CD4-positive, CD25-positive, alpha-beta regulatory T cell (primary cell): ENCODE measurements at regions not wholly inside any gene's neighbourhood (a gene's known extent, or its start where the extent isn't known, plus 50 kb on each side); places are given as distances from the start of the nearest gene placed in this dataset.

Source experiments
- ATAC-seq, 2 donors: fragments of 150-1000 bp; cut with Tn5 transposase; one replicate each; pipeline ENCODE4 v1.10.0; 2021; ENCODE audit warnings: low read depth in 2 of 2, moderate number of reproducible peaks in 2 of 2, moderate library complexity in 1 of 2
- DNase-seq, 3 donors: peaks; one replicate each; pipeline versions ENCODE4 v3.0.0 to v3.0.0-alpha.2; 2012 to 2022; ENCODE audit warnings: mixed read lengths in 1 of 3
- H3K27ac ChIP-seq: one replicate; pipeline ENCODE4 v1.7.0; 2013; ENCODE audit warnings: mild to moderate bottlenecking, low read length; ENCODE audit not compliant: insufficient read depth, poor library complexity, severe bottlenecking
- H3K27me3 ChIP-seq: one replicate; pipeline ENCODE4 v1.7.0; 2013; ENCODE audit warnings: low read length; ENCODE audit not compliant: control insufficient read depth, insufficient read depth
- H3K36me3 ChIP-seq: one replicate; pipeline ENCODE4 v1.7.0; 2013; ENCODE audit warnings: mild to moderate bottlenecking, low read length, moderate library complexity; ENCODE audit not compliant: control insufficient read depth, insufficient read depth
- H3K4me1 ChIP-seq: 2 replicates; pipeline ENCODE4 v1.7.0; 2013; ENCODE audit warnings: mild to moderate bottlenecking, low read length; ENCODE audit not compliant: insufficient read depth, control insufficient read depth, poor library complexity, severe bottlenecking
- H3K4me3 ChIP-seq: one replicate; pipeline ENCODE4 v1.7.0; 2013; ENCODE audit warnings: low read depth, mild to moderate bottlenecking, low read length, moderate library complexity
- H3K9me3 ChIP-seq, 2 experiments: 1 replicate in 1 of 2; 2 replicates in 1 of 2; pipeline ENCODE4 v1.7.0; 2013; ENCODE audit warnings: low read length in 2 of 2, mild to moderate bottlenecking in 1 of 2, moderate library complexity in 1 of 2; ENCODE audit not compliant: control insufficient read depth in 2 of 2
- H3K27ac Mint-ChIP-seq, 3 donors: one replicate each; pipeline ENCODE4 v1.8.0; 2020 to 2022; ENCODE audit warnings: mild to moderate bottlenecking in 3 of 3, mixed read lengths in 3 of 3, moderate library complexity in 2 of 3
- H3K27me3 Mint-ChIP-seq: one replicate; pipeline ENCODE4 v1.8.0; 2022; ENCODE audit warnings: mild to moderate bottlenecking, mixed read lengths
- H3K36me3 Mint-ChIP-seq: one replicate; pipeline ENCODE4 v1.8.0; 2020; ENCODE audit warnings: mixed read lengths
- H3K4me1 Mint-ChIP-seq, 4 donors: one replicate each; pipeline ENCODE4 v1.8.0; 2020 to 2022; ENCODE audit warnings: mixed read lengths in 4 of 4, mild to moderate bottlenecking in 1 of 4
- H3K4me3 Mint-ChIP-seq, 4 donors: one replicate each; pipeline ENCODE4 v1.8.0; 2020 to 2022; ENCODE audit warnings: mild to moderate bottlenecking in 4 of 4, mixed read lengths in 4 of 4, moderate library complexity in 3 of 4
- H3K9me3 Mint-ChIP-seq, 7 donors: one replicate each; pipeline ENCODE4 v1.8.0; 2020 to 2022; ENCODE audit warnings: mixed read lengths in 7 of 7, mild to moderate bottlenecking in 3 of 7, moderate library complexity in 2 of 7

GRCh38 chr11:33567004-33567403 is 133.6 kb downstream of the C11orf91 start:
- H3K4me3 Mint-ChIP-seq = no peak overlapping the region
- H3K36me3 Mint-ChIP-seq = no peaks in the 10 kb centered on the region
- Histone ChIP-seq H3K27me3 (no peaks in the 10 kb centered on the region), H3K36me3 (no peaks in the 10 kb centered on the region), H3K4me3 (no peak overlapping the region), H3K4me1 (no peaks in the 10 kb centered on the region), H3K27ac (no peak overlapping the region), H3K9me3 (no peaks in the 10 kb centered on the region)
- H3K4me1 Mint-ChIP-seq = no peaks in the 10 kb centered on the region
- peaks cover 16% of the 10 kb centered on the region for H3K27me3 Mint-ChIP-seq
- peaks cover 0 to 4% (median 0%) of the 10 kb centered on the region in 7 donors for H3K9me3 Mint-ChIP-seq
- ATAC-seq (no peak), DNase-seq (no peak)
- no peak overlapping the region for H3K27ac Mint-ChIP-seq

GRCh38 chr11:33564856-33565453 is 135.7 kb downstream of the C11orf91 start:
- ATAC-seq (no peak), DNase-seq (no peak)
- Mint-ChIP-seq H3K9me3 (no peaks in the 10 kb centered on the region), H3K27me3 (peaks cover 9% of the 10 kb centered on the region), H3K36me3 (no peaks in the 10 kb centered on the region), H3K4me1 (no peaks in the 10 kb centered on the region), H3K27ac (no peak overlapping the region), H3K4me3 (no peak overlapping the region)
- no peaks in the 10 kb centered on the region for H3K9me3 ChIP-seq
- no peaks in the 10 kb centered on the region for H3K36me3 ChIP-seq
- H3K27me3 ChIP-seq = no peaks in the 10 kb centered on the region
- H3K4me3 ChIP-seq = no peak overlapping the region
- no peak overlapping the region for H3K27ac ChIP-seq
- H3K4me1 ChIP-seq = no peaks in the 10 kb centered on the region

GRCh38 chr11:33560729-33561128 is 139.9 kb downstream of the C11orf91 start:
- H3K36me3 ChIP-seq = no peaks in the 10 kb centered on the region
- no peak overlapping the region for H3K27ac ChIP-seq
- no peaks in the 10 kb centered on the region for H3K9me3 ChIP-seq
- Mint-ChIP-seq H3K36me3 (no peaks in the 10 kb centered on the region), H3K9me3 (peaks cover 0 to 2% (median 0%) of the 10 kb centered on the region in 7 donors), H3K27me3 (peaks cover 9% of the 10 kb centered on the region), H3K4me1 (no peaks in the 10 kb centered on the region), H3K4me3 (no peak overlapping the region), H3K27ac (no peak overlapping the region)
- H3K27me3 ChIP-seq = no peaks in the 10 kb centered on the region
- ATAC-seq (no peak), DNase-seq (no peak)
- no peak overlapping the region for H3K4me3 ChIP-seq
- H3K4me1 ChIP-seq = no peaks in the 10 kb centered on the region

GRCh38 chr11:33559567-33559966 is 141.1 kb downstream of the C11orf91 start:
- peaks cover 7% of the 10 kb centered on the region for H3K27me3 Mint-ChIP-seq
- Histone ChIP-seq H3K9me3 (no peaks in the 10 kb centered on the region), H3K4me3 (no peak overlapping the region), H3K36me3 (no peaks in the 10 kb centered on the region), H3K4me1 (no peaks in the 10 kb centered on the region), H3K27me3 (no peaks in the 10 kb centered on the region), H3K27ac (no peak overlapping the region)
- DNase-seq (no peak), ATAC-seq (no peak)
- H3K4me3 Mint-ChIP-seq = no peak overlapping the region
- H3K4me1 Mint-ChIP-seq = no peaks in the 10 kb centered on the region
- peaks cover 0 to 2% (median 0%) of the 10 kb centered on the region in 7 donors for H3K9me3 Mint-ChIP-seq
- no peaks in the 10 kb centered on the region for H3K36me3 Mint-ChIP-seq
- peak overlapping the region in 1 of 3 donors; percentile 25 for H3K27ac Mint-ChIP-seq

- no peak overlapping the region for H3K27ac ChIP-seq
- Mint-ChIP-seq H3K4me3 (no peak overlapping the region), H3K27me3 (peaks cover 14% of the 10 kb centered on the region), H3K4me1 (no peaks in the 10 kb centered on the region), H3K36me3 (no peaks in the 10 kb centered on the region), H3K27ac (no peak overlapping the region), H3K9me3 (peaks cover 0 to 2% (median 0%) of the 10 kb centered on the region in 7 donors)
- peaks cover 4% of the 10 kb centered on the region for H3K27me3 ChIP-seq
- H3K4me3 ChIP-seq = no peak overlapping the region
- no peaks in the 10 kb centered on the region for H3K36me3 ChIP-seq
- ATAC-seq (no peak), DNase-seq (no peak)
- no peaks in the 10 kb centered on the region for H3K4me1 ChIP-seq
- no peaks in the 10 kb centered on the region for H3K9me3 ChIP-seq
Observed at GRCh38 chr11:33558097-33558496, 142.5 kb downstream of the C11orf91 start.

- Histone ChIP-seq H3K9me3 (no peaks in the 10 kb centered on the region), H3K4me1 (no peaks in the 10 kb centered on the region), H3K36me3 (no peaks in the 10 kb centered on the region), H3K27me3 (peaks cover 4% of the 10 kb centered on the region), H3K27ac (no peak overlapping the region), H3K4me3 (no peak overlapping the region)
- H3K27ac Mint-ChIP-seq = peak overlapping the region in 1 of 3 donors; percentile 34
- DNase-seq = no peak
- ATAC-seq = no peak
- H3K4me3 Mint-ChIP-seq = no peak overlapping the region
- peaks cover 14% of the 10 kb centered on the region for H3K27me3 Mint-ChIP-seq
- H3K36me3 Mint-ChIP-seq = no peaks in the 10 kb centered on the region
- H3K4me1 Mint-ChIP-seq = no peaks in the 10 kb centered on the region
- H3K9me3 Mint-ChIP-seq = peaks cover 0 to 2% (median 0%) of the 10 kb centered on the region in 7 donors
Observed at GRCh38 chr11:33557201-33557600, 143.4 kb downstream of the C11orf91 start.

GRCh38 chr11:33554219-33554618 is 146.4 kb downstream of the C11orf91 start:
- no peaks in the 10 kb centered on the region for H3K9me3 Mint-ChIP-seq
- no peak overlapping the region for H3K4me3 Mint-ChIP-seq

GRCh38 chr11:33553486-33553885 is 147.1 kb downstream of the C11orf91 start:
- Mint-ChIP-seq H3K4me1 (no peaks in the 10 kb centered on the region), H3K4me3 (no peak overlapping the region), H3K27me3 (peaks cover 22% of the 10 kb centered on the region), H3K27ac (no peak overlapping the region), H3K36me3 (no peaks in the 10 kb centered on the region), H3K9me3 (no peaks in the 10 kb centered on the region)
- Histone ChIP-seq H3K9me3 (no peaks in the 10 kb centered on the region), H3K27ac (no peak overlapping the region), H3K4me3 (no peak overlapping the region), H3K36me3 (no peaks in the 10 kb centered on the region), H3K4me1 (no peaks in the 10 kb centered on the region), H3K27me3 (peaks cover 11% of the 10 kb centered on the region)
- DNase-seq (no peak), ATAC-seq (no peak)

More at GRCh38 chr11:33554219-33554618, 146.4 kb downstream of the C11orf91 start:
- no peak for DNase-seq
- H3K27me3 Mint-ChIP-seq = peaks cover 22% of the 10 kb centered on the region
- H3K4me1 Mint-ChIP-seq = no peaks in the 10 kb centered on the region
- Histone ChIP-seq H3K4me1 (no peaks in the 10 kb centered on the region), H3K36me3 (no peaks in the 10 kb centered on the region), H3K27me3 (peaks cover 8% of the 10 kb centered on the region), H3K27ac (no peak overlapping the region), H3K4me3 (no peak overlapping the region), H3K9me3 (no peaks in the 10 kb centered on the region)
- no peak for ATAC-seq
- no peaks in the 10 kb centered on the region for H3K36me3 Mint-ChIP-seq
- no peak overlapping the region for H3K27ac Mint-ChIP-seq
